ENCODE measurements at regions not wholly inside any gene's neighbourhood (a gene's known extent, or its start where the extent isn't known, plus 50 kb on each side); places are given as distances from the start of the nearest gene placed in this dataset.

GRCh38 chr13:26983543-26984320 lies 187.9 kb downstream of the USP12 start:
- no peak for TF ChIP-seq CTCF (IDR thresholded peaks at IDR 0.05; ENCODE audit: low read depth, low read length)
- TF ChIP-seq EZH2phosphoT487 (IDR thresholded peaks at IDR 0.05; ENCODE audit: low read depth) = no peak

All from OCI-LY3 (cell line).